ENCODE measurements at regions not wholly inside any gene's neighbourhood (a gene's known extent, or its start where the extent isn't known, plus 50 kb on each side); places are given as distances from the start of the nearest gene placed in this dataset.

DNA sequence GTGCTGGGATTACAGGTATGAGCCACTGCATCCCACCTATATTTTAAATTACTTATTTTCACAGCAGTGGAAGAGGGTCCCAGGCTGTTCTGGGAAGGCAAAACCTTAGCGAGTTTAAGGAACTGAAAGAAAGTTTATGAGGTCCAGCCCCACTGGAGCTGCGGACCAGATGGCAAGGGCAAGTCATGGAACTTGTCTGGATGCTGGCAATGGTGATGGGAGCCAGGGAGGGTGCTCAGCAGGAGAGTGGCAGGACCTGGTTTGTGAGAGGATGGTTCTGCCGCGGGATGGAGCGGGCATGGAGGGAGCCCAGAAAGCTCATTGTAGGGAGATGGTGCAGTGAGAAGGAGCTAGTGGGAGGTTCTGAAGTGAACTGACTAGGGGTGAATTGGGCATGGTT is 50.6 kb upstream of the SLC45A1 start:
- H3K4me1 ChIP-seq (ENCODE audit: insufficient read depth, low read length) = peaks cover 2% of the 10 kb centered on the region
- H3K9me3 ChIP-seq (ENCODE audit: low read length) = peaks cover 3% of the 10 kb centered on the region
- H2AFZ ChIP-seq (ENCODE audit: low read depth, low read length) = no peak overlapping the region
- no peak overlapping the region for H3K4me3 ChIP-seq (ENCODE audit: low read length)
- no peaks in the 10 kb centered on the region for H3K36me3 ChIP-seq (ENCODE audit: insufficient read depth, low read length)
- H3K27me3 ChIP-seq (ENCODE audit: insufficient read depth, low read length) = peaks cover 4% of the 10 kb centered on the region

GRCh38 chr1:8266436-8267165 is 51.3 kb upstream of the SLC45A1 start:
- peaks cover 3% of the 10 kb centered on the region for H3K9me3 ChIP-seq (ENCODE audit: low read length)
- H3K27me3 ChIP-seq (ENCODE audit: insufficient read depth, low read length) = peaks cover 4% of the 10 kb centered on the region
- no peak overlapping the region for H2AFZ ChIP-seq (ENCODE audit: low read depth, low read length)
- H3K4me1 ChIP-seq (ENCODE audit: insufficient read depth, low read length) = peaks cover 2% of the 10 kb centered on the region
- no peaks in the 10 kb centered on the region for H3K36me3 ChIP-seq (ENCODE audit: insufficient read depth, low read length)
- no peak overlapping the region for H3K4me3 ChIP-seq (ENCODE audit: low read length)

- Histone ChIP-seq H3K27me3 (ENCODE audit: insufficient read depth, low read length) (peaks cover 4% of the 10 kb centered on the region), H3K9me3 (ENCODE audit: low read length) (no peaks in the 10 kb centered on the region), H3K4me1 (ENCODE audit: insufficient read depth, low read length) (peaks cover 2% of the 10 kb centered on the region), H3K4me3 (ENCODE audit: low read length) (no peak overlapping the region), H3K36me3 (ENCODE audit: insufficient read depth, low read length) (no peaks in the 10 kb centered on the region), H2AFZ (ENCODE audit: low read depth, low read length) (no peak overlapping the region)
These were observed 54.1 kb upstream of the SLC45A1 start for GRCh38 chr1:8263791-8264190.

- Histone ChIP-seq H3K36me3 (ENCODE audit: insufficient read depth, low read length) (no peaks in the 10 kb centered on the region), H3K4me3 (ENCODE audit: low read length) (no peak overlapping the region), H3K9me3 (ENCODE audit: low read length) (no peaks in the 10 kb centered on the region), H2AFZ (ENCODE audit: low read depth, low read length) (no peak overlapping the region), H3K4me1 (ENCODE audit: insufficient read depth, low read length) (no peaks in the 10 kb centered on the region), H3K27me3 (ENCODE audit: insufficient read depth, low read length) (no peaks in the 10 kb centered on the region)
These were observed 56.5 kb upstream of the SLC45A1 start for GRCh38 chr1:8261398-8261762.

GRCh38 chr1:8259498-8260290 is 58.2 kb upstream of the SLC45A1 start:
- Histone ChIP-seq H2AFZ (ENCODE audit: low read depth, low read length) (no peak overlapping the region), H3K9me3 (ENCODE audit: low read length) (no peaks in the 10 kb centered on the region), H3K36me3 (ENCODE audit: insufficient read depth, low read length) (no peaks in the 10 kb centered on the region), H3K4me1 (ENCODE audit: insufficient read depth, low read length) (no peaks in the 10 kb centered on the region), H3K27me3 (ENCODE audit: insufficient read depth, low read length) (no peaks in the 10 kb centered on the region), H3K4me3 (ENCODE audit: low read length) (no peak overlapping the region)

- H3K27me3 ChIP-seq (ENCODE audit: insufficient read depth, low read length) = no peaks in the 10 kb centered on the region
These were observed 60.3 kb upstream of the SLC45A1 start for GRCh38 chr1:8257621-8258020.

GRCh38 chr1:8256321-8256720 is 61.6 kb upstream of the SLC45A1 start:
- Histone ChIP-seq H3K9me3 (ENCODE audit: low read length) (no peaks in the 10 kb centered on the region), H3K27me3 (ENCODE audit: insufficient read depth, low read length) (no peaks in the 10 kb centered on the region), H3K36me3 (ENCODE audit: insufficient read depth, low read length) (no peaks in the 10 kb centered on the region), H2AFZ (ENCODE audit: low read depth, low read length) (no peak overlapping the region), H3K4me1 (ENCODE audit: insufficient read depth, low read length) (no peaks in the 10 kb centered on the region), H3K4me3 (ENCODE audit: low read length) (no peak overlapping the region)

More at GRCh38 chr1:8257621-8258020, 60.3 kb upstream of the SLC45A1 start:
- no peak overlapping the region for H3K4me3 ChIP-seq (ENCODE audit: low read length)
- H3K36me3 ChIP-seq (ENCODE audit: insufficient read depth, low read length) = no peaks in the 10 kb centered on the region
- no peaks in the 10 kb centered on the region for H3K9me3 ChIP-seq (ENCODE audit: low read length)
- H3K4me1 ChIP-seq (ENCODE audit: insufficient read depth, low read length) = no peaks in the 10 kb centered on the region
- H2AFZ ChIP-seq (ENCODE audit: low read depth, low read length) = no peak overlapping the region

GRCh38 chr1:8255712-8256111 is 62.2 kb upstream of the SLC45A1 start:
- no peaks in the 10 kb centered on the region for H3K27me3 ChIP-seq (ENCODE audit: insufficient read depth, low read length)
- no peaks in the 10 kb centered on the region for H3K36me3 ChIP-seq (ENCODE audit: insufficient read depth, low read length)
- no peaks in the 10 kb centered on the region for H3K9me3 ChIP-seq (ENCODE audit: low read length)
- no peak overlapping the region for H3K4me3 ChIP-seq (ENCODE audit: low read length)
- H3K4me1 ChIP-seq (ENCODE audit: insufficient read depth, low read length) = no peaks in the 10 kb centered on the region
- no peak overlapping the region for H2AFZ ChIP-seq (ENCODE audit: low read depth, low read length)

GRCh38 chr1:8252266-8252951 is 65.5 kb upstream of the SLC45A1 start:
- peaks cover 3% of the 10 kb centered on the region for H3K27me3 ChIP-seq (ENCODE audit: insufficient read depth, low read length)
- no peaks in the 10 kb centered on the region for H3K4me1 ChIP-seq (ENCODE audit: insufficient read depth, low read length)
- H3K9me3 ChIP-seq (ENCODE audit: low read length) = no peaks in the 10 kb centered on the region
- no peak overlapping the region for H2AFZ ChIP-seq (ENCODE audit: low read depth, low read length)
- no peaks in the 10 kb centered on the region for H3K36me3 ChIP-seq (ENCODE audit: insufficient read depth, low read length)
- H3K4me3 ChIP-seq (ENCODE audit: low read length) = no peak overlapping the region

DNA sequence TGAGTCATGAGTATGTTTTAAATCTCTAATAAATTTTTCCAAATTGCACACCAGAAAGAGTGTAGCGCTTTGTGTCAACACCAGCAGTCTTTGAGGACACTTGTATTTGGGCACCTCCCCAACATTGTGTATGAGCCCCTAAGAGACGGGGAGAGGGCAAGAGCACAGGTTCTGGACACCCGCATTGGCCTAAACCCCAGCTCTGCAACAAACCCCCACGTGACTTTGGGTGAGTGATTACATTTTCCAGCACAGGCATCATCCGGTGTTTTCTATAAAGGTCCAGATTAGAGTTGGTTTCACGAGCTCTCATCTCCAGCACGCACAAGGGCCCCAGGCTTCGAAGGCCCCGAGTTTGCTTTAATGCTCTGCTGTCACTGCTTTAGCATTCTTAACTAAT is 66.3 kb upstream of the SLC45A1 start:
- Histone ChIP-seq H2AFZ (ENCODE audit: low read depth, low read length) (no peak overlapping the region), H3K36me3 (ENCODE audit: insufficient read depth, low read length) (no peaks in the 10 kb centered on the region), H3K9me3 (ENCODE audit: low read length) (no peaks in the 10 kb centered on the region), H3K27me3 (ENCODE audit: insufficient read depth, low read length) (peaks cover 3% of the 10 kb centered on the region), H3K4me3 (ENCODE audit: low read length) (no peak overlapping the region), H3K4me1 (ENCODE audit: insufficient read depth, low read length) (no peaks in the 10 kb centered on the region)

GRCh38 chr1:8249838-8250237 is 68.1 kb upstream of the SLC45A1 start:
- H3K36me3 ChIP-seq (ENCODE audit: insufficient read depth, low read length) = no peaks in the 10 kb centered on the region
- H3K4me3 ChIP-seq (ENCODE audit: low read length) = no peak overlapping the region
- H3K27me3 ChIP-seq (ENCODE audit: insufficient read depth, low read length) = peaks cover 3% of the 10 kb centered on the region
- H3K4me1 ChIP-seq (ENCODE audit: insufficient read depth, low read length) = no peaks in the 10 kb centered on the region
- no peaks in the 10 kb centered on the region for H3K9me3 ChIP-seq (ENCODE audit: low read length)
- no peak overlapping the region for H2AFZ ChIP-seq (ENCODE audit: low read depth, low read length)

DNA sequence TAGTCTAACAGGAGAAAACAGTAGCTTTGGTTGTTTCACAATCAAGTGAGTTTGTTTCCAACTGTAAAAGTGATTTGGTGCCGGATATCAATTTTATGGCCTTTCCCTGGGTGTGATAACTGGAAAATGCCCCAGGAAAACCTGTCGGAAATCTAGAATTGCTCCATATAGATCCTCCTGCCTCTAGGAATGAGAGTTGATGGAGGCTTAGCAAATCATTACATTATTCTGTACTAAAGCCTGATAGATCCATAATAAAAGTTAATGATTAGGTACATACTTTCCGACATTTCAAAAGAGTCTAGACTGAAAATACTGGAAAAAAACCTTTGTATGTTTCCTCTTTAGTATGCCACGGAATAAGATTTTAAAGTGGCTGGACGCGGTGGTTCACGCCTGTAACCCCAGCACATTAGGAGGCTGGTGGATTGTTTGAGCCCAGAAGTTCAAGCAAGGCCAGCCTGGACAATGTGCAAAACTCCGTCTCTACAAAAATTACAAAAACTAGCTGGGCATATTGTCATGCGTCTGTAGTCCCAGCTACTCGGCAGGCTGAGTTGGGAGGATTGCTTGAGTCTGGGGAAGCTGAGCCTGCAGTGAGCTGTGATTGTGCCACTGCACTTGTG is 70.0 kb upstream of the SLC45A1 start:
- H3K36me3 ChIP-seq (ENCODE audit: insufficient read depth, low read length) = no peaks in the 10 kb centered on the region
- H2AFZ ChIP-seq (ENCODE audit: low read depth, low read length) = no peak overlapping the region
- H3K4me3 ChIP-seq (ENCODE audit: low read length) = no peak overlapping the region
- H3K4me1 ChIP-seq (ENCODE audit: insufficient read depth, low read length) = no peaks in the 10 kb centered on the region
- H3K9me3 ChIP-seq (ENCODE audit: low read length) = no peaks in the 10 kb centered on the region
- peaks cover 3% of the 10 kb centered on the region for H3K27me3 ChIP-seq (ENCODE audit: insufficient read depth, low read length)

GRCh38 chr1:8244304-8244703 is 73.6 kb upstream of the SLC45A1 start:
- Histone ChIP-seq H3K36me3 (ENCODE audit: insufficient read depth, low read length) (no peaks in the 10 kb centered on the region), H3K9me3 (ENCODE audit: low read length) (no peaks in the 10 kb centered on the region), H3K27me3 (ENCODE audit: insufficient read depth, low read length) (no peaks in the 10 kb centered on the region), H2AFZ (ENCODE audit: low read depth, low read length) (no peak overlapping the region), H3K4me1 (ENCODE audit: insufficient read depth, low read length) (peaks cover 3% of the 10 kb centered on the region), H3K4me3 (ENCODE audit: low read length) (no peak overlapping the region)
